KBM-7 (cell line): ENCODE measurements at regions not wholly inside any gene's neighbourhood (a gene's known extent, or its start where the extent isn't known, plus 50 kb on each side); places are given as distances from the start of the nearest gene placed in this dataset.

Source experiments
- DNase-seq: peaks from one replicate; pipeline ENCODE4 v3.0.0-alpha.2; 2015
- in situ Hi-C: fragments of 300-500 bp; cut with MboI; formaldehyde crosslinking; loops from 2 replicates; pipeline ENCODE4 v1.14.3; 2020; ENCODE audit warnings: low sequenced_read_pairs, low pct_unique_long_range_greater_than_20kb, mixed read lengths

- in situ Hi-C loops: no loop called here
- no peak for DNase-seq
Observed at GRCh38 chr11:42237701-42238235, 778.3 kb upstream of the LRRC4C start.

- DNase-seq: no peak
- in situ Hi-C loops: no loop called here
Observed at GRCh38 chr11:42239188-42239587, 779.7 kb upstream of the LRRC4C start.

- in situ Hi-C loops: no loop called here
- DNase-seq: no peak
Observed at GRCh38 chr11:42243385-42243784, 783.9 kb upstream of the LRRC4C start.

DNA sequence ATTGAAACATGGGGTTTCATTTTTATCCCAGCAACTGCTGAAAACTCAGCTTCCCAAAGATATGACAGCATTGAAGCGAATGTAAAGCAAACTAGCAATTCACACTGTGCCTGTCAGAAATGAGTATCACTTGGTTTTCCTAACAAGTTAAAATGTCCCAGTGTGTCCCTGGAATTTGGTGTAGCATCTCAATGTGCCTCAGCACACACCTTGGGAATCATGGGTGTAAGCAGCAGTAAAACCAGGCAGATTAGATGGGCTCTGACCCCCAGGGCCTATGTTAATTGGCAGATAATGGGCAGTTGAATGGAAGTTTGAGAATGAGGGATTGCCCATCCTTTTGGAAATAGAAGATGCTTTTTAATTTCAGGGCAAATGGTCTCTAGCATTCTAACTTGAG lies 784.9 kb upstream of the LRRC4C start:
- no peak for DNase-seq
- in situ Hi-C loops: no loop called here

DNA sequence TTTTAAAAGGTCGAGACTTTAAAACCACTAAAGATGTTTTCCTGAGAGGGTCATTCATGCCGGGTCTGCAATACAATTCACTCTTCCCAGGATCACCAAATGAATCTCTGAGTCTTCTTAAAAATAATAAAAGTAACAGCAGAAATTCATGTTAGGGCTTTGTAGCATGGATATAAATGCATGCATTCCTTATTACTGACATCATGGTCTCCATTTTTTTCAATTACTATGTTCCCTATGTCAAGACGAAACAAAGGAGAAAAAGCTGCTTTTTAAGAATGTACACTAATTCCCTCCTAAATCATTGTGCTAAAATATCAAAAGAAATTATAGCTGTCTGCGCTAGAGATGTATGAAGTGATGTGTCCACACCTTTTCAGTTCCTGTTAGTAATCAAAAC lies 789.9 kb upstream of the LRRC4C start:
- in situ Hi-C loops: no loop called here
- no peak for DNase-seq

DNA sequence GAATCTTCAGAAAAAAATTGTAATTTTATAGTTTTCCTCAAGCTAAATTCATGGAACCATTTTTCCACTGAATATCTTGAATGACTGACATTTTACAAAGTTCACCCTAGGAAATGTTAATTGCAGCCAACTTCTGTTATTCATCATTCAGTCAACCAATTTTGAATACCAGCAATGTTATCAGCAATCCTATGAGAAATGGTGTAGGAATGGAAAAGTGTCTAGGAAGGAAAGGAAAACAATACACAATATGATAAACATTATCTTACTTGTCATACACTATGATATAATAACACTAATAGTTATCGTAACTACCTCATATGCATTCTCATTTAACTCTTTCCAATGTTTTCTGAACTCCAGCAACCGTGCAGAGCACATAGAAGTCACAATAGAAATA lies 790.5 kb upstream of the LRRC4C start:
- in situ Hi-C loops: no loop called here
- DNase-seq: no peak

- in situ Hi-C loops: no loop called here
- no peak for DNase-seq
Observed at GRCh38 chr11:42251984-42252383, 792.5 kb upstream of the LRRC4C start.

DNA sequence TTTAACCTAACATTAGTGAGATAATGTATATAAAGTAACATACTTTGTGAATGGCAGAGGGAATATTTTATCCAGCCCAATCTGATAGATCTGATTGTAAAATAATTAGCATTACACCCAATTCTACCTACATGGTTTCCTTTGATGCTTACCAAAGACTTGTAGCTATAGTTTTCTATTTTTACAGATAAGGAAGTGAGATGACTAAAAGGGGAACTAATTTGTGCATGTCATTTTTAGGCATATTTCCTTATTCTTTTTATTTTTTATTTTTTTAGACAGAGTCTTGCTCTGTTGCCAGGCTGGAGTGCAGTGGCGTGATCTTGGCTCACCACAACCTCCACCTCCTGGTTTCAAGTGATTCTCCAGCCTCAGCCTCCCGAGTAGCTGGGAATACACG lies 793.7 kb upstream of the LRRC4C start:
- in situ Hi-C loops: no loop called here
- DNase-seq: peak; percentile 44

GRCh38 chr11:42255906-42256305 lies 796.5 kb upstream of the LRRC4C start:
- in situ Hi-C loops: no loop called here

DNA sequence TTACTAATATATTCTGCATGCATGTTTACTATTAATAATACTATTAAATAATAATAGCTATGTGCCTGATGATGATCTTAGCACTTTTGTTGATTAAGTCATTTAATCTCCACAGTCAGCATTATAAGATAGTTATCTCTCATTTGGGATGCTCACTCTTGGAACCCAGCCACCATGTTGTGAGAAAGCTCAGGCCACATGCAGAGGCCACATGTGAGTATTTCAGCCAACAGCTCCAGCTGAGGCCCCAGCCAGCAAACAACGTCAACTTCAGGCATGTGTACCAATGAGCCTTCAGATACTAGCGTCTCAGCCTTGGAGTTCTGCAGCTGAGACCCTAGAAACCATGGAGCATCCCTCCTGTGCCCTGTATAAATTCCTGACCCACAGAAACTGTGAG lies 798.1 kb upstream of the LRRC4C start:
- DNase-seq: no peak
- in situ Hi-C loops: no loop called here

More at GRCh38 chr11:42255906-42256305, 796.5 kb upstream of the LRRC4C start:
- DNase-seq: no peak

DNA sequence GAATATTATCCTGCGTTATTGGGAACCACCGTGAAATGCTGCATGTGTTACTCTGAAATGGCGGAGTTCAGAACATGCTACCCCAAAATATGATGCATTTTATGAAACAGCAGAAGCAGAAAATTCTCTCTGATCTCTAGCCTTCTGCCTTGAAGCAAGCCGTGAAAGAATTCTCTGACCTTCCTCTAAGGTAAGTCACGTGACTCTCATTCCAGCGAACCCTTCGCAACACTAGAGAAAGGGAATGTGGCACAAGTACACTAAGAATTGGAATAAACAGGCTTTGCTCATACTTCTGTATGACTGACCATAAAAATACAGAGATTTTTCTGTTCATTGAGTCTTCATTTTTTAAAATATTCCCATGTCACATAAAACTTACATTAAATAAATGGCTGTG lies 805.6 kb upstream of the LRRC4C start:
- no peak for DNase-seq
- in situ Hi-C loops: no loop called here

GRCh38 chr11:42271306-42271705 lies 811.9 kb upstream of the LRRC4C start:
- in situ Hi-C loops: no loop called here
- no peak for DNase-seq

- DNase-seq: no peak
- in situ Hi-C loops: no loop called here
Observed at GRCh38 chr11:42273977-42274376, 814.5 kb upstream of the LRRC4C start.

DNA sequence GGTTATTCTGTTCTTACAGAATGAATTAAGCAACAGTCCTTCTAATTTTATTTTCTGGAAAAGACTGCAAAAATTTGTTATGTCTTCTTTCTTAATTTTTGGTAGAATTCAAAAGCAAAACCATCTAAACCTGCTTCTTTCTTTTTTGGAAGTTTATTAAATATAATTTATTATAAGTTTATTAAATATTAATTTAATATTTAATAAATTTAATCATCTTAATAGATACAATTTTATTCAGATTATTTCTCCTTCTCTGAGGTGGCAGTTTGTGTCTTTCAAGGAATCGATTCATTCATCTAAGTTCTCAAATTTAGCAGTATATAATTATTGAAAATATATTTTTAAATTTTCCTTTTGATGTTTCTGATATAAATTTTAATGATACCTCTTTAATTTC lies 837.5 kb upstream of the LRRC4C start:
- DNase-seq: no peak
- in situ Hi-C loops: no loop called here

DNA sequence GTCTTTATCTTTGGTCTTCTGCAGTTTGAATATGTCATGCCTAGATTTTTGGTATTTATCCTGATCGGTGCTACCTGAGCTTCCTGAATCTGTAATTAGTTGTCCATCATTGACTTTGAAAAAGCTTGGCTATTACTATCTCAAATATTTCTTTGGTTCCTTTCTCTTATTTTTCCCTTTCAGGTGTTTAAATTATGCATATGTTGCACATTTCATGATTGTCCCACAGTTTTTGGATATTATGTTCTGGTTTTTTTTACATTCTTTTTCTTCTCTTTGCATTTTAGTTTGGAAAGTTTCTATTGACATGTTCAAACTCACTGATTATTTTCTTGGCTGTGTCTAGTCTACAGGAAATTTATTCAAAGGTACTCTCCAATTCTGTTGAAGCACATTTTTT lies 840.3 kb upstream of the LRRC4C start:
- DNase-seq: no peak
- in situ Hi-C loops: no loop called here

GRCh38 chr11:42301777-42302176 lies 842.3 kb upstream of the LRRC4C start:
- in situ Hi-C loops: no loop called here
- DNase-seq: no peak

GRCh38 chr11:42311514-42311913 lies 852.1 kb upstream of the LRRC4C start:
- DNase-seq: no peak
- in situ Hi-C loops: no loop called here

- DNase-seq: no peak
- in situ Hi-C loops: no loop called here
Observed at GRCh38 chr11:42311944-42312343, 852.5 kb upstream of the LRRC4C start.

DNA sequence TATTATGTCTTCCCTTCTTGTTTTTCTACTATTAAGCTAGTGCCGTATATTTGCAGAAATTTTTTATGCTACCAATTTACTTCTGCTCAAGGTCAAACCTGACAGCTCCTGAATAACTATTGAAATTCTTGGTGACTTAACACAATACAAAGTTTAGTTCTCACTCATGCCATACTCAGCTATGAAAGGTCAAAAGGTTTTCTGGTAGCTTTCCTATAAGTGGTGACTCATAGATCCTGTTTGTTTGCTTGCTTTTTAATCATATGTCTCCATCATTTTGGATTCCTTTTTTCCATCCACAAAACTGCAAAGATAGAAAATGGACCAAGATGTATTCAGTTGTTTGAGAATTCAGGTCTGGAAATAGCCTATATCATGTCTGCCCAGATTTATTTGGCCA lies 855.8 kb upstream of the LRRC4C start:
- in situ Hi-C loops: no loop called here
- DNase-seq: no peak

GRCh38 chr11:42315846-42316245 lies 856.4 kb upstream of the LRRC4C start:
- DNase-seq: no peak
- in situ Hi-C loops: no loop called here

DNA sequence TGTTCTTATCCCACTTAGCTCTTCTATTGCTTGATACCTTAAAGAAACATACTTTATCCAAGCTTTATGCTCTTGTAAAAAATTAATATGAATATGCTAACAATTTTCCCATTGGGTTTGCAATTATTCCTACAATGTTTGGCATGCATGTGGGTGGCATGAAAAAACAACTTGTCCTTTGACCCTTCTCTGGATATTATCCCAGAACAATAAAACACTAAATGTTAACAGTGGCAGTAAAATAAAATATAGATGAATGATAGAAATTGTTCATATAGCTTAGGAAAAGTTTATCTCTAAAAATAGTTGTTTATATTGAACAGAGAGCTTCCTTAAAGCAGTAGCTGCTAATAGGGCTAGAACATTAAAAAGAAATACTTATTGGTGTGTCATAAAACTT lies 860.5 kb upstream of the LRRC4C start:
- DNase-seq: no peak
- in situ Hi-C loops: no loop called here
